SIG-M5 (cell line): ENCODE measurements at regions not wholly inside any gene's neighbourhood (a gene's known extent, or its start where the extent isn't known, plus 50 kb on each side); places are given as distances from the start of the nearest gene placed in this dataset.
"Not testable (repeated sequence)": the region's sequence is repeated elsewhere in the genome, so short reads cannot be mapped to it uniquely, and the experiment has no call there.

Experiments used
- DNase-seq: peaks from one replicate; lab custom pipeline; 2025; lab: John Stamatoyannopoulos, UW

DNA sequence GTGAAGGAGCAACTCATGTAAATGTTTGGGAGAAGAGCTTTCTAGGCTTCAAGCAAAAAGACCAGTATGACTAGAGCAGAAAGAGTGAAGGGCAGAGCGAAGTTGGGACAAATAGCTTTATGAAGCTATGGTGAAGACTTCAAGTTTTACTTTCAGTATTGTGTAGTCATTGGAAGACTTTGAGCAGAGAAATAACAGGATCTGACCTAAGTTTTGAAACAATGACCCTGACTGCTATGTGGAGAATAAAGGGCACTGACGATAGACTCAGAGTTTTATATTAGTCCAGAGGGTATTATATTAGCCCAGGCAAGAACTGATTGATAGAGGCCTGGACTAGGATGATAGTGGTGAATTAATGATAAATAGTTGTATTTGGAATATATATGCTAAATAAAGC, 187.3 kb downstream of the KTN1 start:
- DNase-seq, result no peak

DNA sequence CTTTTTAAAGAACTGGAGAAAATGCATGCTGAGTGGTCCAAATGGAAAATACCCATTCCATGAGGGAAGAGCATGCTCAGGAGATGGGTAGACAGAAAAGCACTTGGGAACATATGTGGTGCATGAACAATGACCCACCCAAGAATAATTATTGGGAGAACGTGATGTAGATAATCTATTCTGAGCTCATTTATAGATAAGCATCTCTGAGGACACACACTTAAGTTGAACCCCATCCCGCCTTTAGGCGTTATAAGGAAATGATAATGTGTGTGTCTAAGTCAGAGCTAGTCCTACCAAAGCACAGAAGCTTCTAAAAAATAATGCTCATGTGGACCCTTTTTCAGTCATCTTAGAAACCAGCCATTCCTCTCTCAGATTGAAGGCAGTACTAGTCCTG, 189.9 kb downstream of the KTN1 start:
- no peak for DNase-seq

GRCh38 chr14:55771242-55771981, 191.4 kb downstream of the KTN1 start:
- DNase-seq, result no peak

DNA sequence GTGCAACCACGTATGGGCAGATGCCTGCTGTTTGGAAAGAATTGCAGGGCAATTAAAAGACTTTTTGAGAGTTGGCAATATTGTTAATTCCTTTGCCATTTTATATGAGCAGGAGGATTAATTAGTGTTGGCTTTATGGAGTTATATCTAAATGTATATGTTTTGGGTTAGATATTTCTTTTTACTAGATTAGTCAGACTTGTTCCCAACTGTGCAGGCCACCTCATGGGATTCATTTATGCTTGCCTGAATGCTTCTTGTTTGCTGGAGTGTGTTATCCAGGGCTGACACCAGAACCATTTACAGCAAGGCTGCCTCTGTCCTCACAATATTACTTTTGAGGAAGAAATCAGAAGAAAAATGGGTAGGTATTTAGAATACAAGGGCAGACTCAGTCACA, 192.5 kb downstream of the KTN1 start:
- no peak for DNase-seq

GRCh38 chr14:55773312-55773711, 193.3 kb downstream of the KTN1 start:
- no peak for DNase-seq

DNA sequence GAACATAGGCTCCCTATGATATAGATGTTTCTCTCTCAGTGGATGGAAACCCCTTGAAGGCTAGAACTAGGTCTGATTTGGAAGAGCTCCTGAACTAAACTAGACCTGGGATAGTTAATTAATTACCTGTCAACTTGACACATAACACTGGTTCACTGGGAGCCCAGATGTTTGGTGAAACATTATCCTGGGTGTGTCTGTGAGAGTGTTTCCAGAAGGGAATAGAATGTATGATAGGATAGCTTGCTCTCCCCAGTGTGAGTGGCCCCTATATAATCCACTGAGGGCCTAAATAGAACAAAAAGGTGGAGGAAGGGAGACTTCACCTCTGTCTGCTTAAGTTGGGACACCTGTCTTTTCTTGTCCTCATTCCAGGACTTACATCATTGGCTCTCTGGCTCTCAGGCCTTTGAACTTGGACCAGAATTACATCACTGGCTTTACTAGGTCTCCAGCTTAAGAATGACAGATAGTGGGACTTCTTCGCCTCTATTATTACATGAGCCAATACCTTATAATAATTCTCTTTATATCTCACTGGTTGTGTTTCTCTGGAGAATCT, 194.1 kb downstream of the KTN1 start:
- no peak for DNase-seq

GRCh38 chr14:55777877-55778276, 197.9 kb downstream of the KTN1 start:
- DNase-seq, result no peak

- DNase-seq, result no peak
These were observed 200.3 kb downstream of the KTN1 start for GRCh38 chr14:55780156-55780946.

GRCh38 chr14:55781046-55781445, 201.0 kb downstream of the KTN1 start:
- no peak for DNase-seq

DNA sequence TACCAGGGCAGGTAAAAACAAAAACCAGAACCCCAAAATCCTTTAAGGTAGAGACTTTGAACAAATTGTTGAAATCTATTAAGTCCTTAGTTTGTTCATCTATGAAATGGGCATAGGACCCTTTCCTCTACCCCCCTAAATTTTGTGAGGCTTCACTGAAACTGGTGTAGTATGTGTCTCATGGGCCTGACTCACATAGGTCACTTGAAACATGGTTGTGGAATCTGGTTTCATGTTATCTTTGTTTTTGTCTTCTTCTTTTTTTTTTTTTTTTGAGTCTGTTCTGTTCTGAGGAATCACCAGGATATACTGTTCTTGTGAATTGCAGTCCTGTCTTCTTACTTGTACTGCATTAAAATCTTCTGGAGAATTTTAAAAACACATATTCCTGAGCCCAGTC, 202.2 kb downstream of the KTN1 start:
- no peak for DNase-seq

GRCh38 chr14:55789406-55789805, 209.4 kb downstream of the KTN1 start:
- DNase-seq, result no peak

DNA sequence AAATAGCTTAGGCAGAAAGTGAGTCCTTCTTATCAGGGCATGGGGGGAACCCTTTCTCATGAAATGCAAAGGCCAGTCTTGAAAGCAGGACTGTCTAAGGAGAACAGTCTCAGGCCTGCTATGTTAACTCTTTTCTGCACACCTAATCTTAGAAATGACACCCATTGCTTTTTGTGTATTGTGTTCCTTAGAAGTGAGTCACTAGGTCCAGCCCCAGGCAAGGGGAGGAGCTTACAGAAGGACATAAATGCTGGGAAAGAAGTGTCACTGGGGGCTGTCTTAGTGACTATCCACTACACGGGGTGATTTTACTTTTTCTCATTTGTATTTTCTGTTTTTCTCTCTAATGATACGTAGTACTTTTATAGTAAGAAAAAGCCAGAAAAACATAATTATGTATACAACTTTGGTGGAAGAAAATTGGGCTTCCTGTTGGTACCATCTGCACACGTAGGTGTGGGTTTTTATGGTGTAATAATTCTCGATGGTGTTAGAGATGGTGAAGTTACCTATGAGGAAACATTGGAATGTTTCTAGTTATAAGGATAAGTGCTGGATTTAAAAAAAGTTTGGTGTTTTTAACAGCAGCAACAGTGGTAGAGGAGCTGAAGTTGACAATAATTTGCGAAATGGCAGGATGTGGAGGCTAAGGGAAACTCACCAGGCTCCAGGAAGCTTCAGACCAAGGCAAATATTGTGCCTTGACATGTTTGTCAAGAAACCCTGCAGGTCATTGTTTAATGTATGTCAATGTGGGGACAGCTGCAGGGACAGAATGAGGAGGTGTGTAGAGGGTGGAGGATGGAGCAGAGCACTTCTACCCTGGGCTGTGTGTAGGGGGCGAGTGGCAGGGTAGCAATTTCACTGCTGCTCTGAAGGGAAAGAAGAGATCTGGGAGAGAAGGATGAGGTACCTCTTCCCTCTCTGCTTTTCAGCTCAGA, 214.9 kb downstream of the KTN1 start:
- no peak for DNase-seq

DNA sequence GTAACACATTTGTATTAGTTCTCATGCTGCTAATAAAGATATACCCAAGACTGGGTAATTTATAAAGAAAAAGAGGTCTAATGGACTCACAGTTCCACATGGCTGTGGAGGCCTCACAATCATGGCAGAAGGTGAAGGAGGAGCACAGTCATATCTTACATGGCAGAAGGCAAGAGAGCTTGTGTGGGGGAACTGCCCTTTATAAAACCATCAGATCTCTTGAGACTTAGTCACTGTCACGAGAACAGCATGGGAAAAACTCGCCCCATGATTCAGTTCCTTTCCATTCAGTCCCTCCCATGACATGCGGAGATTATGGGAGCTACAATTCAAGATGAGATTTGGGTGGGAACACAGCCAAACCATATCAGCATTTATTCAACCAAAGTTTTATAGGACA, 216.5 kb downstream of the KTN1 start:
- not testable (repeated sequence) for DNase-seq

GRCh38 chr14:55798406-55798805, 218.4 kb downstream of the KTN1 start:
- no peak for DNase-seq

DNA sequence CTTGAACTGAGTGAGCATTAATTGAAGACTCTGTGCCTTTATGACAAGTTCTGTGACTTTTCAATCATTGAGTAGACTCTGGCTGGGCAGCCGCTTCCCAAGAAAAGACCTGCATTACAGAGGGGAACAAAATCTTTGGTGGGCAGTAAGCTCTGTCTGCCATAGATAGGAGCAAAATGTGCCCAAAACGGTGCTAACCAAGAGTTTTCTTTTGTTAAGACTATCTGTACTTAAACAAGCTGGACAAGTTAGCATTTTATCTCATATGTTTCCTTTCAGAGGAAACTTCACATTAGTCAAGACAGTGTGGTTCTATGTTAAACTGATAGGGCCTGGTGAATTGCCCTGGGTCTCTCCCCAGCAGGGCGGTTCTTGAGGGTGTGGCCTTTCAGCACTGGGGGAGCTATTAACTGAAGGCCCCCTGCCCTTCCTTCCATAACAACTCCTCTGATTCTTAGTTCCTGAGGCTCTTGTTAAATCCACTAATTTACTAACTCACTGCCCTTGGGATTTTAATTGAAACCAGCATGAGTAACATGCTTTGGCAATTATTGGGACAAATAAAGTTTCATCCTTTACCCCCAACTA, 219.6 kb downstream of the KTN1 start:
- DNase-seq, result no peak

DNA sequence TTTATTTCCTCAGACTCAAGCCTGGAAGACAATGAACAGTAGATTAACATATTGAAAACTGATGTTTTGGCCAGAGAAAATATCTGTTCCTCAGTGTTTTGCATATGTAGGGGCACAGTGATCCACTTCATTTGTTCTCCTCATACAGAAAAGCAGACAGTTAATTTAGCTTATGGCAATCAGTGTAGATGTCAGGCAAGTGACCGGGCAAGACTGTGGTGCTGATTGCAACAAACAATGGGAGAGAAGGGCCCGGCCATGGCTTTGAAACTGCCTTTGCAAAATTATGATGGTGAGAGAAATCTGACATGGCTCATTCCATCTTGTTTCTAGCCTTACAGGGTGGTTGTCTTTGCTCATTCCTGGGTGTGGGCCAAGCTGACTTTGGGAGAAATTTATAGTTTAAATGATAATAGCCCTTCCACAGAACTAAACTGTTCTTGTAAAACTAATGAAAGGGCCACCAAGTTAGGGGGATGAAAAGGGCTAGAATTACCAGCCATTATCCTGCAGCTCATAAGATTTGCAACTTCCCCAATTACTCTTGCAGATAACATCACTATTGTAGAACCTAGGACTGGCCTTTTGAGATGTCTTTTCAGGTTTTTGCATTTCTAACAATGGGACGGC, 220.3 kb downstream of the KTN1 start:
- no peak for DNase-seq

DNA sequence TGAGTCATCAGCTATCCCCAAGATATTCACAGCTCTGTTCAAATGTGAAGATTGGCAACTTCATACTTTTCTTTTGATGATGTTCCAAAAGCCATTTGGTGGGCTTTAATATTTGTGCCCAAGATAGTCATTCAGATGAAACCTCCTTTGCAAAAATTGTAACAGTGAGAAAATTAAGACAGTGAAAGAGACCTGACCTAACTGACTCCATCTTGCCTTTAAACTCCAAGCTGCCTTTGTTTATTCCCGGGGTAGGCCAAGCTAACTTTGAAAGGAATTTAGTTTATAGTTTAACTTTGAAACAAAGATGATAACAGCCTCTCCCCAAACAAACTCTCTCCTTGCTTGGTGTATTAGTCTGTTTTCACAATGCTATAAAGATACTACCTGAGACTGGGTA, 221.1 kb downstream of the KTN1 start:
- no peak for DNase-seq

DNA sequence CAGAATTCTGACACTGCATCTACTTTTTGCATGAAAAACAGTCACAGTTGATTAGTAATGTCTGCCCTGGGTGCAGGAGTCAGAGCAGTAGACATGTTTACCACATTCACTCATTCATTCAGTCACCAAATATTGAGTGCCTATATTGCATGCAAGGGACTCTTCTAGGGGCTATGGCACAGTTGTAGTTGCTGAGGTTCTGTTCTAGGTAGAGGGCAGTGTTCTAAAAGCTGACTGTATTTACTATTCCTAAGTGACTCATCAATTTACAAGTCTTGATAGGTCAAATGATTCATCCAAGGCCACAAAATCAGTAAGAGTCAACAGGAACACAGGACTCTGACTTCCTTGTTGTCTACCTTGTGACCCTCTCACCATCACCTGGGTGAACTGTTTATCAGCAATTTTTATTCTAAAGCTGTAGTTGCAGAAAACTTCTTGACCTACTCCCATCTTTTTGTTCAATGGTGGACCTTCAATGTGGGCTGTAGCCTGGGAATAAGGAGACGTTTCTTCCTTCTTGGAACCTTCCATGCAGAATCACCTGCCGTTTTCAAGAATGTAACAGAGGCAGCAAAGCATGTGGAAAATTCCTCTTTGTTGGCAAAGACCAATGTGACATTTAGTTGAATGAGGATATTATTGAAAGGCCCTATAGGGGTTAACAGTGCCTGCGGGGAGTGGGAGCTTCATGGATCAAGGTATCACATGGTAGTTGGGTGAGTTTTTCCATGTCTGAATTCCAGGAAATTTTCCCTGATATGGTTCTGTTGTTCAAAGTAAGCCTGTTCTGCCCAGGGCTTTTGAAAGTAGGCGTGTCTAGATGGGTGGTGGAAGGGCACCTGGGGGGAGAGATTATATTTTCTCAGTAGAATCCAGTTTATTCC, 223.2 kb downstream of the KTN1 start:
- no peak for DNase-seq

- DNase-seq, result no peak
These were observed 224.0 kb downstream of the KTN1 start for GRCh38 chr14:55803873-55804553.

- DNase-seq, result no peak
These were observed 225.2 kb downstream of the KTN1 start for GRCh38 chr14:55805250-55805649.
